ENCODE measurements at regions not wholly inside any gene's neighbourhood (a gene's known extent, or its start where the extent isn't known, plus 50 kb on each side); places are given as distances from the start of the nearest gene placed in this dataset.

DNA sequence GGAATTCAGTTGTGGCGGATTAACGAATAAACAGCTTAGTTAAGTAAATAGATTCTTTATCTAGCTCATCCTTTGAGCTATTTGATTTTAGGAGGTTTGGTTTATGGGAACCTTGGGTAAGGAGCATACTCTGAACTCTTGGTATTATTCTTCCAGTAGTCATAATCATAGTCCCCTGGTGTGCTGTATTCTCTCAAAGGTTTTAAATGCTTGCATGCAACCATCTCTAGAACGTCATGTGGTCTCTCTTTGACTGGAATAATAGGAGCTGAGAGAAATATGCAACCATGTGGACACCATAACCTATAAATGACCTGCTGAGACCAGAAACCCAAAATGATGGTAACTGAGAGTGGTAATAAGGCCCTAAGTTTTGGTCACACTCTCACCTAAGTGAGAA lies 951.6 kb upstream of the MIR17HG start:
- H3K9ac ChIP-seq (ENCODE audit: low read depth, low read length) = no peak overlapping the region
- H2BK5ac ChIP-seq (ENCODE audit: low read depth, low read length, poor library complexity, severe bottlenecking) = no peak overlapping the region
- ChIA-PET CTCF (no interaction called here), POLR2A (ENCODE audit: unreplicated experiment) (no interaction called here)
- no peak overlapping the region for H3K18ac ChIP-seq (ENCODE audit: low read depth, low read length)
- no peaks in the 10 kb centered on the region for H3K27me3 ChIP-seq (ENCODE audit: control insufficient read depth, insufficient read depth, low read length)
- H3K9me1 ChIP-seq (ENCODE audit: insufficient read depth, low read length) = no peaks in the 10 kb centered on the region
- no peak for ATAC-seq (ENCODE audit: low read depth)
- H3K79me1 ChIP-seq (ENCODE audit: low read depth in 1 of 2, low read length in 2 of 2) = no peaks in the 10 kb centered on the region
- no peak for TF ChIP-seq RCOR1 (IDR thresholded peaks at IDR 0.05; ENCODE audit: insufficient replicate concordance, low read length)
- no peak for TF ChIP-seq SMC3 (IDR thresholded peaks at IDR 0.05; ENCODE audit: low read depth, low read length)
- TF ChIP-seq CEBPB (IDR thresholded peaks at IDR 0.05; ENCODE audit: low read depth, low read length) = no peak
- TF ChIP-seq, protein P1, sequence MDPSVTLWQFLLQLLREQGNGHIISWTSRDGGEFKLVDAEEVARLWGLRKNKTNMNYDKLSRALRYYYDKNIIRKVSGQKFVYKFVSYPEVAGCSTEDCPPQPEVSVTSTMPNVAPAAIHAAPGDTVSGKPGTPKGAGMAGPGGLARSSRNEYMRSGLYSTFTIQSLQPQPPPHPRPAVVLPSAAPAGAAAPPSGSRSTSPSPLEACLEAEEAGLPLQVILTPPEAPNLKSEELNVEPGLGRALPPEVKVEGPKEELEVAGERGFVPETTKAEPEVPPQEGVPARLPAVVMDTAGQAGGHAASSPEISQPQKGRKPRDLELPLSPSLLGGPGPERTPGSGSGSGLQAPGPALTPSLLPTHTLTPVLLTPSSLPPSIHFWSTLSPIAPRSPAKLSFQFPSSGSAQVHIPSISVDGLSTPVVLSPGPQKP (IDR thresholded peaks at IDR 0.05; ENCODE audit: borderline replicate concordance, low read depth, low read length) = no peak
- TF ChIP-seq CHD1 (IDR thresholded peaks at IDR 0.05; ENCODE audit: low read depth, low read length) = no peak
- no peak for TF ChIP-seq CTCF (conservative IDR thresholded peaks at IDR 0.05; ENCODE audit: low read depth, low read length)
- TF ChIP-seq POLR2A (IDR thresholded peaks at IDR 0.05; ENCODE audit: low read depth, low read length) = no peak
- no peak for TF ChIP-seq RAD21 (IDR thresholded peaks at IDR 0.05; ENCODE audit: low read length)
- TF ChIP-seq RFX5 (IDR thresholded peaks at IDR 0.05; ENCODE audit: low read depth, low read length) = no peak
- no peak for TF ChIP-seq NFE2L2 (IDR thresholded peaks at IDR 0.05; ENCODE audit: low read depth, low read length)
- no peak for TF ChIP-seq BHLHE40 (IDR thresholded peaks at IDR 0.05; ENCODE audit: low read depth, low read length)
- TF ChIP-seq MXI1 (IDR thresholded peaks at IDR 0.05; ENCODE audit: borderline replicate concordance, low read depth, low read length) = no peak
- TF ChIP-seq FOS (IDR thresholded peaks at IDR 0.05; ENCODE audit: low read depth, low read length) = no peak
- no peak for TF ChIP-seq USF2 (IDR thresholded peaks at IDR 0.05; ENCODE audit: low read depth, low read length)
- no peak for TF ChIP-seq MAFK (IDR thresholded peaks at IDR 0.05; ENCODE audit: low read depth, low read length)
- no peak for TF ChIP-seq MAZ (IDR thresholded peaks at IDR 0.05; ENCODE audit: borderline replicate concordance, low read depth, low read length)
- no peaks in the 10 kb centered on the region; the same call in 1 of the 2 replicates for H3K9me3 ChIP-seq (ENCODE audit: control insufficient read depth, insufficient read depth, low read length)
- BruUV-seq (replicated peaks) = no TSS peak
- no peak overlapping the region for H3K14ac ChIP-seq (replicated peaks; ENCODE audit: low read depth, low read length)
- in situ Hi-C loops (cut with MboI; ENCODE audit: low sequenced_read_pairs) (no loop called here), dilution Hi-C loops (cut with HindIII; ENCODE audit: low sequenced_read_pairs, unreplicated experiment) (no loop called here), intact Hi-C loops (cut with micrococcal nuclease) (no loop called here)
- no peak overlapping the region for H2AK9ac ChIP-seq (replicated peaks; ENCODE audit: low read depth, low read length, poor library complexity)
- no peaks in the 10 kb centered on the region for H4K20me1 ChIP-seq (ENCODE audit: insufficient read depth, low read length)
- no peak overlapping the region for H3K4me3 ChIP-seq (ENCODE audit: insufficient read depth, low read depth, low read length)
- H3K23ac ChIP-seq (ENCODE audit: low read depth, low read length) = no peak overlapping the region
- no peak overlapping the region for H4K91ac ChIP-seq (ENCODE audit: insufficient read depth, low read depth, low read length)
- H2BK20ac ChIP-seq (ENCODE audit: low read depth, low read length) = no peak overlapping the region
- H3K56ac ChIP-seq (ENCODE audit: extremely low read depth, insufficient read depth, low read length) = no peak overlapping the region
- no peak for DNase-seq
- no peak overlapping the region for H2AFZ ChIP-seq (replicated peaks; ENCODE audit: low read length, poor library complexity)
- no peak overlapping the region for H3K27ac ChIP-seq (ENCODE audit: insufficient read depth, low read length)
- H4K8ac ChIP-seq (ENCODE audit: low read depth in 2 of 2, low read length in 2 of 2) = no peak overlapping the region
- no peak overlapping the region for H4K5ac ChIP-seq (ENCODE audit: low read depth, low read length)
- WGBS, 2 experiments (ENCODE audit: extremely low coverage in 2 of 2, insufficient read length in 1 of 2) = no CpG with 5 or more reads among the region's 3 CpGs
- H2AK5ac ChIP-seq (ENCODE audit: low read depth, low read length) = no peak overlapping the region
- no peaks in the 10 kb centered on the region for H3K4me1 ChIP-seq (ENCODE audit: control insufficient read depth, insufficient read depth, low read length)
- no peak overlapping the region for H3K4ac ChIP-seq (ENCODE audit: low read depth, low read length)
- H3K36me3 ChIP-seq (ENCODE audit: control insufficient read depth, insufficient read depth, low read length) = no peaks in the 10 kb centered on the region
- no peak overlapping the region for H2BK120ac ChIP-seq (ENCODE audit: low read depth, low read length)
- no peak overlapping the region for H2BK15ac ChIP-seq (ENCODE audit: low read depth, low read length)
- no peak overlapping the region for H3K4me2 ChIP-seq (ENCODE audit: low read depth, low read length)

Measured in IMR-90 (cell line).